Adipocyte (in vitro differentiated cells): ENCODE measurements at regions not wholly inside any gene's neighbourhood (a gene's known extent, or its start where the extent isn't known, plus 50 kb on each side); places are given as distances from the start of the nearest gene placed in this dataset.

ENCODE experiments used
- DNase-seq: peaks from one replicate; pipeline ENCODE4 v3.0.0-alpha.2; 2015; ENCODE audit warnings: low read depth
- H3K27me3 ChIP-seq: replicated peaks from 2 replicates; pipeline ENCODE4 v1.7.0; 2013; ENCODE audit warnings: mild to moderate bottlenecking, low read length, moderate library complexity; ENCODE audit not compliant: control insufficient read depth, insufficient read depth
- H3K36me3 ChIP-seq: 2 replicates; pipeline ENCODE4 v1.7.0; 2013; ENCODE audit warnings: low read length, mild to moderate bottlenecking, moderate library complexity; ENCODE audit not compliant: control insufficient read depth, insufficient read depth, severe bottlenecking
- H3K4me1 ChIP-seq: 2 replicates; pipeline ENCODE4 v1.7.0; 2013; ENCODE audit warnings: mild to moderate bottlenecking, low read length, moderate library complexity; ENCODE audit not compliant: control insufficient read depth, insufficient read depth
- H3K4me3 ChIP-seq: 2 replicates; pipeline ENCODE4 v1.7.0; 2013; ENCODE audit warnings: mild to moderate bottlenecking, low read length, moderate library complexity
- H3K9ac ChIP-seq: 2 replicates; pipeline ENCODE4 v1.7.0; 2013; ENCODE audit warnings: mild to moderate bottlenecking, low read length, moderate library complexity
- H3K9me3 ChIP-seq: 2 replicates; pipeline ENCODE4 v1.7.0; 2013; ENCODE audit warnings: mild to moderate bottlenecking, low read length, moderate library complexity; ENCODE audit not compliant: control insufficient read depth

DNA sequence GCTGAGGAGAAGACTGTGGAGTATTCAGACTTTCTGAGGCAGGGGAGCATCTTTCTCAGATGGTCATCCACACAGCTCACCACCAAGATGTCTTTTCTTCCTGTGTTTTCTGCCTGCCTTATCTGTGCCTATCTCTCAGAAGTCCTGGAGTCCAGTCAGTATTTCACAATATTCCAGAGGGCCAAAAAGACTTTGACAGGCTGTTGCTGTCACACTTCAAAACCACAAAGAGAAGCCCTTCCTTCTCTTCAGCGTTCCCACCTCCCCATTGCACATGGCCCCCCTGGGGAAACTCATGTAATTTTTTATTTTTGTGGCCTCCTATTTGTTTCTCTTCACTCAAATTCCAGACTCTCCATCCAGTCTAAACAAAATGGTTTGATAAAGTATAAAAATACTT lies 585.2 kb downstream of the EPHA3 start:
- no peaks in the 10 kb centered on the region for H3K27me3 ChIP-seq
- H3K4me3 ChIP-seq: no peak overlapping the region
- DNase-seq: no peak

GRCh38 chr3:89697321-89697916 lies 590.0 kb downstream of the EPHA3 start:
- no peaks in the 10 kb centered on the region for H3K36me3 ChIP-seq
- no peaks in the 10 kb centered on the region for H3K9me3 ChIP-seq
- peaks cover 6% of the 10 kb centered on the region for H3K4me1 ChIP-seq
- no peak overlapping the region for H3K9ac ChIP-seq
- H3K4me3 ChIP-seq: no peak overlapping the region
- no peak for DNase-seq
- H3K27me3 ChIP-seq: no peaks in the 10 kb centered on the region

More for the DNA sequence above, 585.2 kb downstream of the EPHA3 start:
- Histone ChIP-seq H3K9me3 (no peaks in the 10 kb centered on the region), H3K4me1 (peaks cover 6% of the 10 kb centered on the region), H3K9ac (no peak overlapping the region), H3K36me3 (no peaks in the 10 kb centered on the region)

DNA sequence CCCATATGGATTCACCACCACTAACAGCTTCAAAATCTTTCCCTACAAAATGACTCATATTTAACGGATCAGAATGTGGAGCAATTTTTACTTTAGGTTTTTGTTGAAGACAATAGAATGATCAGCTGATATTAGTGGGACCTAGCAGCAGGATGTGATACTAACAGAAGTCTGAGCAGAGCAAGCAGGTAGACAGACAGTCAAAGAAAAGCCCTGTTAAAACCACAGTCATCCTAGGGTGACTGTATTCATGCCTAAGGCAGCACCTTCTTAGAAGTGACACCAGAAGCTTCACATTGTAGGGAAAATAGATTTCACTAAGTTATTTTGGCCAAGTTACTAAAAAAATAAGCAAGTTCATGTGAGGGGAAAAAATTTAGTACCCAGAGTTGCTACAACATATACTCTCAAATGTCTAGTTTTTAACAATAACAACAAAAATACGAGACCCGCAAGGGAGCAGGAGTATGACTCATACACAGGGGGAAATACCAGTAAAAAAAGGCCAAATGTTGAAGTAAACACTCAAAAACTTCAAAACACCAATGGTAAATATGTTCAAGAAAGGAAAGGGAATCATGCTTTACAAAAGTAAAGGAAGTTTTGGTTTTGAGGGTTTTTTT lies 590.9 kb downstream of the EPHA3 start:
- H3K27me3 ChIP-seq: no peaks in the 10 kb centered on the region
- DNase-seq: no peak
- H3K4me1 ChIP-seq: peaks cover 4% of the 10 kb centered on the region
- no peaks in the 10 kb centered on the region for H3K36me3 ChIP-seq
- H3K4me3 ChIP-seq: no peak overlapping the region
- no peaks in the 10 kb centered on the region for H3K9me3 ChIP-seq
- H3K9ac ChIP-seq: no peak overlapping the region

- no peaks in the 10 kb centered on the region for H3K27me3 ChIP-seq
- H3K9me3 ChIP-seq: no peaks in the 10 kb centered on the region
- no peaks in the 10 kb centered on the region for H3K36me3 ChIP-seq
- H3K9ac ChIP-seq: no peak overlapping the region
- no peak for DNase-seq
- no peaks in the 10 kb centered on the region for H3K4me1 ChIP-seq
- no peak overlapping the region for H3K4me3 ChIP-seq
These were observed 591.8 kb downstream of the EPHA3 start for GRCh38 chr3:89699229-89699628.

DNA sequence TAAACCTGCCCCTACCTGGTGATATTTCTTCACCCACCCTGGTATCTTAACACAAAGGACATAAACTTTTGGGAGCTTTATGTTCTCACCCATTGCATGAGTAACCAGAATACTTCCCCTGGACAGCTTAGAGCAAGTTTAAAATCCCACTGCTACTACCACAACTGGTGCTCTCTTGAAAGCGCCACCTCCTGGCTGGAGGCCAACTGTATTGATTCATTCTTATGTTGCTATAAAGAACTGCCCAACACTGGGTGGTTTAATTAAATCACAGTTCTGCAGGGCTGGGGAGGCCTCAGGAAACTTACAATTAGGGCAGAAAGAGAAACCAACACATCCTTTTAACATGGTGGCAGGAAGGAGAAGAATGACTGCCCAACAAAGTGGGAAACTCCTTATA lies 592.4 kb downstream of the EPHA3 start:
- Histone ChIP-seq H3K4me1 (no peaks in the 10 kb centered on the region), H3K4me3 (no peak overlapping the region), H3K27me3 (no peaks in the 10 kb centered on the region), H3K9me3 (no peaks in the 10 kb centered on the region), H3K9ac (no peak overlapping the region), H3K36me3 (no peaks in the 10 kb centered on the region)
- DNase-seq: no peak

DNA sequence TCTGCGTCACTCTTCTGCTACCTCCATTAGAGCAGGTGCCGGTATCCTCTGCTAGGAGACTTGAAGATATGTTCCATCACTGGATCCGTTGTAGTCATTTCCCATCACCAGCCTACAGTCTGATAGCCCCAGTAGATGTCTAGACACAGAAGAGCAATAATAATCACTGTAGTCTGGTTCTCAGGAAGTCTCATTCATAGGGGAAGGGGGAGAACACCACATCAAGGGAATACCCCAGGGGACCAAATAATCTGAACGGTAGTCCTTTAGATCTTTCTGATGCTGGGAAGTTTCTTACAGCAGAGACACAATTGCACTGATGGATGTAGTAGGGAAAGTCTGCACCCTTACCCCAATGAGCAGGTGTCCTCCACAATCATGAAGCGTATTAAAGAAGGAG lies 595.0 kb downstream of the EPHA3 start:
- H3K9ac ChIP-seq: no peak overlapping the region
- no peaks in the 10 kb centered on the region for H3K9me3 ChIP-seq
- H3K27me3 ChIP-seq: no peaks in the 10 kb centered on the region
- H3K4me3 ChIP-seq: no peak overlapping the region
- no peaks in the 10 kb centered on the region for H3K4me1 ChIP-seq
- H3K36me3 ChIP-seq: no peaks in the 10 kb centered on the region
- no peak for DNase-seq

GRCh38 chr3:89713196-89713595 lies 605.8 kb downstream of the EPHA3 start:
- Histone ChIP-seq H3K4me3 (no peak overlapping the region), H3K9ac (no peak overlapping the region), H3K27me3 (no peaks in the 10 kb centered on the region), H3K4me1 (no peaks in the 10 kb centered on the region), H3K9me3 (peaks cover 3% of the 10 kb centered on the region), H3K36me3 (no peaks in the 10 kb centered on the region)
- no peak for DNase-seq

GRCh38 chr3:89714237-89714636 lies 606.8 kb downstream of the EPHA3 start:
- Histone ChIP-seq H3K27me3 (no peaks in the 10 kb centered on the region), H3K9me3 (peaks cover 3% of the 10 kb centered on the region), H3K36me3 (no peaks in the 10 kb centered on the region), H3K4me3 (no peak overlapping the region), H3K4me1 (no peaks in the 10 kb centered on the region), H3K9ac (no peak overlapping the region)
- DNase-seq: no peak

GRCh38 chr3:89740080-89740880 lies 632.9 kb downstream of the EPHA3 start:
- peaks cover 11% of the 10 kb centered on the region for H3K4me1 ChIP-seq
- no peaks in the 10 kb centered on the region for H3K27me3 ChIP-seq
- DNase-seq: no peak
- no peak overlapping the region for H3K4me3 ChIP-seq
- H3K9me3 ChIP-seq: no peaks in the 10 kb centered on the region
- no peak overlapping the region for H3K9ac ChIP-seq
- H3K36me3 ChIP-seq: no peaks in the 10 kb centered on the region

- no peak overlapping the region for H3K9ac ChIP-seq
- no peak overlapping the region for H3K4me3 ChIP-seq
- no peaks in the 10 kb centered on the region for H3K9me3 ChIP-seq
- no peaks in the 10 kb centered on the region for H3K36me3 ChIP-seq
- DNase-seq: peak; percentile 23
- peaks cover 11% of the 10 kb centered on the region for H3K4me1 ChIP-seq
- H3K27me3 ChIP-seq: no peaks in the 10 kb centered on the region
These were observed 633.4 kb downstream of the EPHA3 start for GRCh38 chr3:89740881-89741177.

DNA sequence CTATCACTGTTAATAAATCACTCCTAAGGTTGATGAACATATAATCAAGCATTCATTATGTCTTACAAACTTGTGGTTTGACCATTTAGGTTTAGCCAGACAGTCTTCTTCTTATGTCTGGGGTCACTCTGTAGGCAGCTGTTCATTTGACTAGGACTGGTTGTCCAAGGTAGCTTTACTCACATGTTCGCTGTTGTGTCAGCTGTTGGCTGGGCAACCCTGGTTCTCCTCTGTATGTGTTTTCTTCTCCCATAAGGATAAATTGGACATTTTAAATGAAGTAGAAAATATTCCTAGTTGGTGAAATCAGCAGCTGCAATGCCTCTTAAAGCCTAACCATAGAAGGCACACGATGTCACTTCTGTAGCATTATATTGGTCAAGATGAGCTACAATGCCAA lies 635.1 kb downstream of the EPHA3 start:
- Histone ChIP-seq H3K9me3 (no peaks in the 10 kb centered on the region), H3K9ac (no peak overlapping the region), H3K27me3 (no peaks in the 10 kb centered on the region), H3K4me3 (no peak overlapping the region), H3K36me3 (no peaks in the 10 kb centered on the region), H3K4me1 (peaks cover 11% of the 10 kb centered on the region)
- DNase-seq: no peak
